ENCODE measurements at regions not wholly inside any gene's neighbourhood (a gene's known extent, or its start where the extent isn't known, plus 50 kb on each side); places are given as distances from the start of the nearest gene placed in this dataset.

- no peak for DNase-seq (ENCODE audit: low read depth)
- TF ChIP-seq CTCF (IDR thresholded peaks at IDR 0.05; ENCODE audit: low read depth, low read length) (no peak), POLR2A (IDR thresholded peaks at IDR 0.05; ENCODE audit: extremely low read depth, insufficient read length) (no peak), MYC (IDR thresholded peaks at IDR 0.05; ENCODE audit: low read depth, low read length) (no peak)
- TF ChIP-seq, protein P1, sequence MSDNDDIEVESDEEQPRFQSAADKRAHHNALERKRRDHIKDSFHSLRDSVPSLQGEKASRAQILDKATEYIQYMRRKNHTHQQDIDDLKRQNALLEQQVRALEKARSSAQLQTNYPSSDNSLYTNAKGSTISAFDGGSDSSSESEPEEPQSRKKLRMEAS (IDR thresholded peaks at IDR 0.05; ENCODE audit: low read depth, low read length): no peak
- no peak overlapping the region for H3K4me3 ChIP-seq (ENCODE audit: low read depth, low read length)
These were observed 134.8 kb downstream of the ASB7 start for GRCh38 chr15:100737214-100737613.

GRCh38 chr15:100738614-100739013 is 136.2 kb downstream of the ASB7 start:
- no peak for TF ChIP-seq POLR2A (IDR thresholded peaks at IDR 0.05; ENCODE audit: extremely low read depth, insufficient read length)
- TF ChIP-seq, protein P1 (IDR thresholded peaks at IDR 0.05; ENCODE audit: low read depth, low read length): no peak
- no peak for TF ChIP-seq CTCF (IDR thresholded peaks at IDR 0.05; ENCODE audit: low read depth, low read length)
- TF ChIP-seq MYC (IDR thresholded peaks at IDR 0.05; ENCODE audit: low read depth, low read length): no peak
- no peak for DNase-seq (ENCODE audit: low read depth)
- H3K4me3 ChIP-seq (ENCODE audit: low read depth, low read length): no peak overlapping the region

DNA sequence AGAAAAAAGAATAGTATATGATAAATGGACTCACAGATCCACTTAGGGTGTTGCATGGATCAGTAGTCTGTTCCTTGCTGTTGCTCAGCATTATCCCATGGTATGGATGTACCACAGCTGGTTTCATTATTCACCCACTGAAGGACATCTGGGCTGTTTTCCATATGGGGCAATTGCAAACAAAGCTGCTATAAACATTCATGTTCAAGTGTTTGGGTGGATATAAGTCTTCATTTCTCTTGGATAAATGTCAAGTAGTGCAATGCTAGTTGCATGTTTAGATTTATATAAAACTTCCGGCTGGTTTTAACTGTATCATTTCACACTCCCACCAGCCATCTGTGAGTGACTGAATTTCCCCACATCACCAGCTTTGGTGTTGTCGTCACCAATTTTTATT is 137.7 kb downstream of the ASB7 start:
- TF ChIP-seq, protein P1 (IDR thresholded peaks at IDR 0.05; ENCODE audit: low read depth, low read length): no peak
- TF ChIP-seq CTCF (IDR thresholded peaks at IDR 0.05; ENCODE audit: low read depth, low read length): no peak
- TF ChIP-seq POLR2A (IDR thresholded peaks at IDR 0.05; ENCODE audit: extremely low read depth, insufficient read length): no peak
- no peak for TF ChIP-seq MYC (IDR thresholded peaks at IDR 0.05; ENCODE audit: low read depth, low read length)
- DNase-seq (ENCODE audit: low read depth): no peak

DNA sequence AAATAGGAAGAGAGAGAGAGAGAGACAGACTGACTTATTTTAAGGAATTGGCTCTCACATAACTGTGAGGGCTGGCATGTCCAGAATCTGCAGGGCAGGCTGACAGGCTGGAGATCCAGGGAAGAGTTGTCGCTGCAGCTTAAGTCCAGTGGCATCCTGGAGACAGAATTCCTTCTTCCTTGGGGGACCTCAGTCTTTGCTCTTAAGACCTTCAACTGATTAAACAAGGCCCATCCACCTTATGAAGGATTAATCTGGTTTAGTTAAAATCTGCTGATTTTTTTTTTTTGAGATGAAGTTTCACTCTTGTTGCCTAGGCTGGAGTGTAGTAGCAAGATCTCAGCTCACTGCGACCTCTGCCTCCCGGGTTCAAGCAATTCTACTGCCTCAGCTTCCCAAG is 128.0 kb upstream of the ALDH1A3 start:
- H3K4me3 ChIP-seq (ENCODE audit: low read depth, low read length): no peak overlapping the region
- DNase-seq (ENCODE audit: low read depth): no peak
- TF ChIP-seq MYC (IDR thresholded peaks at IDR 0.05; ENCODE audit: low read depth, low read length) (no peak), POLR2A (IDR thresholded peaks at IDR 0.05; ENCODE audit: extremely low read depth, insufficient read length) (no peak), CTCF (IDR thresholded peaks at IDR 0.05; ENCODE audit: low read depth, low read length) (no peak)
- TF ChIP-seq, protein P1 (IDR thresholded peaks at IDR 0.05; ENCODE audit: low read depth, low read length): no peak

More for the DNA sequence above, 137.7 kb downstream of the ASB7 start:
- H3K4me3 ChIP-seq (ENCODE audit: low read depth, low read length): no peak overlapping the region

- DNase-seq (ENCODE audit: low read depth): no peak
- TF ChIP-seq POLR2A (IDR thresholded peaks at IDR 0.05; ENCODE audit: extremely low read depth, insufficient read length): no peak
- TF ChIP-seq, protein P1 (IDR thresholded peaks at IDR 0.05; ENCODE audit: low read depth, low read length): no peak
- TF ChIP-seq MYC (IDR thresholded peaks at IDR 0.05; ENCODE audit: low read depth, low read length): no peak
- no peak for TF ChIP-seq CTCF (IDR thresholded peaks at IDR 0.05; ENCODE audit: low read depth, low read length)
- H3K4me3 ChIP-seq (ENCODE audit: low read depth, low read length): no peak overlapping the region
These were observed 126.1 kb upstream of the ALDH1A3 start for GRCh38 chr15:100753503-100753902.

- no peak overlapping the region for H3K4me3 ChIP-seq (ENCODE audit: low read depth, low read length)
- DNase-seq (ENCODE audit: low read depth): no peak
- TF ChIP-seq, protein P1 (IDR thresholded peaks at IDR 0.05; ENCODE audit: low read depth, low read length): no peak
- TF ChIP-seq MYC (IDR thresholded peaks at IDR 0.05; ENCODE audit: low read depth, low read length) (no peak), POLR2A (IDR thresholded peaks at IDR 0.05; ENCODE audit: extremely low read depth, insufficient read length) (no peak), CTCF (IDR thresholded peaks at IDR 0.05; ENCODE audit: low read depth, low read length) (no peak)
These were observed 122.0 kb upstream of the ALDH1A3 start for GRCh38 chr15:100757661-100758060.
